H1 (cell line): ENCODE measurements at regions not wholly inside any gene's neighbourhood (a gene's known extent, or its start where the extent isn't known, plus 50 kb on each side); places are given as distances from the start of the nearest gene placed in this dataset.

Source experiments
- ATF3 ChIP-seq: IDR thresholded peaks from 2 replicates; pipeline ENCODE4 v1.6.1; 2011; ENCODE audit warnings: low read depth, mild to moderate bottlenecking, low read length; ENCODE audit not compliant: insufficient read depth
- CBX8 ChIP-seq: fragments of 300-800, 300-1000 bp; sonication (generic); IDR thresholded peaks from 2 replicates; pipeline ENCODE4 v1.7.1; 2016; ENCODE audit warnings: low read depth, low read length, borderline replicate concordance
- CTBP2 ChIP-seq: IDR thresholded peaks from 2 replicates; pipeline ENCODE4 v1.7.0; 2011; ENCODE audit warnings: borderline replicate concordance, mild to moderate bottlenecking, moderate library complexity, mixed read lengths, low read length; ENCODE audit not compliant: insufficient read depth, insufficient read length
- E2F6 ChIP-seq: IDR thresholded peaks from 2 replicates; pipeline ENCODE4 v1.6.1; 2012; ENCODE audit warnings: inconsistent platforms
- FOSL1 ChIP-seq: IDR thresholded peaks from 2 replicates; pipeline ENCODE4 v1.6.1; 2011; ENCODE audit warnings: mild to moderate bottlenecking, low read depth, low read length, moderate library complexity; ENCODE audit not compliant: insufficient read depth
- POU5F1 ChIP-seq: IDR thresholded peaks from 2 replicates; pipeline ENCODE4 v1.6.1; 2011; ENCODE audit warnings: low read depth, mild to moderate bottlenecking, low read length, moderate library complexity

- no peak for TF ChIP-seq ATF3
- no peak for TF ChIP-seq FOSL1
- no peak for TF ChIP-seq CTBP2
- no peak for TF ChIP-seq CBX8
- no peak for TF ChIP-seq E2F6
- no peak for TF ChIP-seq POU5F1
These were observed 311.9 kb upstream of the EPHA7 start (continued) for GRCh38 chr6:93731306-93731705.
